ENCODE measurements at regions not wholly inside any gene's neighbourhood (a gene's known extent, or its start where the extent isn't known, plus 50 kb on each side); places are given as distances from the start of the nearest gene placed in this dataset.
"Not testable (repeated sequence)": the region's sequence is repeated elsewhere in the genome, so short reads cannot be mapped to it uniquely, and the experiment has no call there.

DNA sequence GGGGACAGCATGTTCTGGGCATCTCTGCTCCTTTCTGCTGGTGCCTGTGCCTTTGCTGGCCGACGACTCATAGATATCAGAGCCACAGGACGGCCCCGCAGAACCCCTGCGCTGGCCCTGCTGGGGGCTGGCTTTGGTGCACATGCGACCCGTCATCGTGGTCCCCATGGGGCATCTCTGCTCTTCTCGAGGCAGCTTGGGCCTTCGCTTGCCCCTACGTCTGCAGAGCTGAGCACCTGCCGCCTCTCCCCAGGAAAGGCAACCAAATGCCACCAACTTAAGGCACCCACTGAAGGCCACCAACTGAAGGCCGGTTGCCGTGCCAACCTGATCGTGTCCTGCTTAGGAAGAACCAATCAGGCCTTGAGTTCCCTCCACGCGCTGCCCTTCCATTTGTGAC lies 153.1 kb downstream of the FOXD4L6 start:
- not testable (repeated sequence) for H3K9ac ChIP-seq (ENCODE audit: low read depth in 1 of 2, low read length in 2 of 2); H3K4me3 ChIP-seq (ENCODE audit: low read depth in 1 of 2, low read length in 2 of 2); H3K27me3 ChIP-seq (ENCODE audit: control insufficient read depth in 1 of 2, insufficient read depth in 2 of 2, low read length in 2 of 2); H3K27ac ChIP-seq (ENCODE audit: low read depth, low read length); H3K9me3 ChIP-seq (ENCODE audit: control insufficient read depth in 1 of 2, low read length in 2 of 2); H3K36me3 ChIP-seq (ENCODE audit: control insufficient read depth in 1 of 2, insufficient read depth in 2 of 2, low read length in 2 of 2); H3K4me1 ChIP-seq (ENCODE audit: control insufficient read depth in 1 of 2, insufficient read depth in 2 of 2, low read length in 2 of 2)

DNA sequence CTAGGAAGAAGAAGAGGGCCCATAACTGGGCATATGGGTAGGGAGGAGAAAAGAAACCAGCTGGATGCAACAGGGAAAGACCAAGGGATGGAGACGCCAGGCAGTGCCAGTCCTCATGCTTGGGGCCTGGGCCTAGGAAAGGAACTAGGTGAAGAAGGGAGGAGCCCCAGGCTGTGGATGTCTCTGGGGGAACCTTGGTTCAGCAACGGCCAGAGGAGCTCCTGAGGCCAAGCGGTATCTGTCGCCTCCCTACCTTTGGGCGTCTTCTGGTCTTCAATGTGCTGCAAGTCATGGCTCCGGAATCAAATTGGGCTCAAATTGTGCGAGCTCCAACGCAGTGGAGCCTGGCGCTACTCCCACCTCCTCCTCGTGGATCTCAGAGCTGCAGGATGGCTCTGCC lies 153.6 kb downstream of the FOXD4L6 start:
- not testable (repeated sequence) for H3K4me3 ChIP-seq (ENCODE audit: low read depth in 1 of 2, low read length in 2 of 2); H3K36me3 ChIP-seq (ENCODE audit: control insufficient read depth in 1 of 2, insufficient read depth in 2 of 2, low read length in 2 of 2); H3K9me3 ChIP-seq (ENCODE audit: control insufficient read depth in 1 of 2, low read length in 2 of 2); H3K27me3 ChIP-seq (ENCODE audit: control insufficient read depth in 1 of 2, insufficient read depth in 2 of 2, low read length in 2 of 2); H3K9ac ChIP-seq (ENCODE audit: low read depth in 1 of 2, low read length in 2 of 2); H3K4me1 ChIP-seq (ENCODE audit: control insufficient read depth in 1 of 2, insufficient read depth in 2 of 2, low read length in 2 of 2); H3K27ac ChIP-seq (ENCODE audit: low read depth, low read length)

DNA sequence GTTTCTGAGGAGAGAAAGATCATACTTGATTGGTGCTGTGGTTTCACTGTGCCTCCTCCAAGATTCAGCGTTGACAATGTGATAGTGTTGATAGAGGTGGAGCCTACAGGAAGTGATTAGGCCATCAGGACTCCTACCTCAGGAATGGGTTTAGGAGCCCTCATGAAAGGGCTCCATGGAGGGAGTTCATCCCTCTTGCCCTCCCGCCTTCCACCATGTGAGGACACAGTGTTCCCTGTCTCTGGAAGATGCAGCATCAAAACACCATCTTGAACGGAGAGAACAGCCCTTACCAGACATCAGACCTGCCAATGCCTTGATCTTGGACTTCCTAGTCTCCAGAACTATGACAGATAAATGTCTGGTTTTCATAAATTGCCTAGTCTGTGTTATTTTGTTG lies 156.7 kb downstream of the FOXD4L6 start:
- H3K27ac ChIP-seq (ENCODE audit: low read depth, low read length); H3K9ac ChIP-seq (ENCODE audit: low read depth in 1 of 2, low read length in 2 of 2); H3K27me3 ChIP-seq (ENCODE audit: control insufficient read depth in 1 of 2, insufficient read depth in 2 of 2, low read length in 2 of 2); H3K4me1 ChIP-seq (ENCODE audit: control insufficient read depth in 1 of 2, insufficient read depth in 2 of 2, low read length in 2 of 2); H3K9me3 ChIP-seq (ENCODE audit: control insufficient read depth in 1 of 2, low read length in 2 of 2); H3K36me3 ChIP-seq (ENCODE audit: control insufficient read depth in 1 of 2, insufficient read depth in 2 of 2, low read length in 2 of 2); H3K4me3 ChIP-seq (ENCODE audit: low read depth in 1 of 2, low read length in 2 of 2): not testable (repeated sequence)

DNA sequence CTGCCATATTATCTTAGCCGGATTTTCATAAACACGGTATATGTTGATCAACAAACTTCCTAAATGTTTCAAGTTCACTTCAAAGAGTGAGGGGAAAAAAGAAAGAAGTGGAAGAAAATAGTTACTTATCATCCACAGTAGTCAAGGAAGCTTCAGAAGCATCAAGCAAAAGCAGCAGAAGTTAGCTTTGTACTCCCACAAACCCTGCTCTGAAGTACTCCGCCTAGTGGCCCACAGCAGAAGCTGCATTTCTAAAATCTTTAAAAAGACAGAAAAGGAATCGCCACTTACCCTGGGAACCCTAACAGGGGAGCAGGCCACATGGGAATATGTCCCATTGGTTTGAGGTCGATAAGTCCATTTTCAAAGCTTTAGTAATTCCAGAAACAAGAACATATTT lies 158.1 kb downstream of the FOXD4L6 start:
- H3K36me3 ChIP-seq (ENCODE audit: control insufficient read depth in 1 of 2, insufficient read depth in 2 of 2, low read length in 2 of 2); H3K27ac ChIP-seq (ENCODE audit: low read depth, low read length); H3K27me3 ChIP-seq (ENCODE audit: control insufficient read depth in 1 of 2, insufficient read depth in 2 of 2, low read length in 2 of 2); H3K9me3 ChIP-seq (ENCODE audit: control insufficient read depth in 1 of 2, low read length in 2 of 2); H3K4me1 ChIP-seq (ENCODE audit: control insufficient read depth in 1 of 2, insufficient read depth in 2 of 2, low read length in 2 of 2); H3K9ac ChIP-seq (ENCODE audit: low read depth in 1 of 2, low read length in 2 of 2); H3K4me3 ChIP-seq (ENCODE audit: low read depth in 1 of 2, low read length in 2 of 2): not testable (repeated sequence)

DNA sequence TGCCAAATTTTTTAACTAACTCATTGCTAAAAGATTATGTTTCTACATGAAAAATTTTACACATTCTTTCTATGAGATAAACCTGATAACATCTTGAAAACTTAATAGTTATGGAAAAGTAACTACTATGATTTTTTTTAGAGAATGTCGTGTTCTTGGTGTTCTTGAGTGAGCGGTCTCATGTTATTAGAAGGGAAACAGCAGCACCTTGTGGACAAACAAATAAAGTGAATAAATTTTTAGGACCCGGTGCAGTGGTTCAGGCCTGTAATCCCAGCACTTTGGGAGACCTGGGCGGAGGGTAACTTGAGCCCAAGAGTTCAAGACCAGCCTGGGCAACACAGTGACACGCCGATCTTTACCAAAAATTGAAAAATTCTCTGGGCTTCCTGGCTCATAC lies 166.0 kb downstream of the FOXD4L6 start:
- not testable (repeated sequence) for H3K9ac ChIP-seq (ENCODE audit: low read depth in 1 of 2, low read length in 2 of 2); H3K36me3 ChIP-seq (ENCODE audit: control insufficient read depth in 1 of 2, insufficient read depth in 2 of 2, low read length in 2 of 2); H3K4me3 ChIP-seq (ENCODE audit: low read depth in 1 of 2, low read length in 2 of 2); H3K27ac ChIP-seq (ENCODE audit: low read depth, low read length); H3K4me1 ChIP-seq (ENCODE audit: control insufficient read depth in 1 of 2, insufficient read depth in 2 of 2, low read length in 2 of 2); H3K9me3 ChIP-seq (ENCODE audit: control insufficient read depth in 1 of 2, low read length in 2 of 2); H3K27me3 ChIP-seq (ENCODE audit: control insufficient read depth in 1 of 2, insufficient read depth in 2 of 2, low read length in 2 of 2)

DNA sequence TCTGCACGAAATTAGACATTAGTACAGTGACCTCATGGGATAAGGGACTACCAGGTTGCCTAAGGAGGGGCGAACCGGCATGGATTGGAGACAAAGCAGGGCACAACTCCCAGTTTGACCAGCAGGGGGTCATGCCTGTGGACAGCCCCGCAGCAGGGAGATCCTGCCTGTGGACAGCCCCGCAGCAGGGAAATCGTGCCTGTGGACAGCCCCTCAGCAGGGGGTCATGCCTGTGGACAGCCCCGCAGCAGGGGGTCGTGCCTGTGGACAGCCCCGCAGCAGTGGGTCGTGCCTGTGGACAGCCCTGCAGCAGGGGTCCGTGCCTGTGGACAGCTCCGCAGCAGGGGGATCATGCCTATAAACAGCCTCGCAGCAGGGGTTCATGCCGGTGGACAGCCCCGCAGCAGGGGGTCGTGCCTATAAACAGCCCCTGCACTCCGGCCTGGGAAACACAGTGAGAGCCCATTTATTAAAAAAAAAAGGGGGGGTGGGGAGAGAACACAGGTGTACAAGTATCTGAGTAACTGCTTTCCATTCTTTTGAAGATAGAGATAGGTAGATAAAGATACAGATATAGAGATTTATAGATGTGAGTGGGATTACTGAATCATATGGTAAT lies 176.5 kb downstream of the FOXD4L6 start:
- not testable (repeated sequence) for H3K27ac ChIP-seq (ENCODE audit: low read depth, low read length); H3K9ac ChIP-seq (ENCODE audit: low read depth in 1 of 2, low read length in 2 of 2); H3K9me3 ChIP-seq (ENCODE audit: control insufficient read depth in 1 of 2, low read length in 2 of 2); H3K4me3 ChIP-seq (ENCODE audit: low read depth in 1 of 2, low read length in 2 of 2); H3K36me3 ChIP-seq (ENCODE audit: control insufficient read depth in 1 of 2, insufficient read depth in 2 of 2, low read length in 2 of 2); H3K4me1 ChIP-seq (ENCODE audit: control insufficient read depth in 1 of 2, insufficient read depth in 2 of 2, low read length in 2 of 2); H3K27me3 ChIP-seq (ENCODE audit: control insufficient read depth in 1 of 2, insufficient read depth in 2 of 2, low read length in 2 of 2)

DNA sequence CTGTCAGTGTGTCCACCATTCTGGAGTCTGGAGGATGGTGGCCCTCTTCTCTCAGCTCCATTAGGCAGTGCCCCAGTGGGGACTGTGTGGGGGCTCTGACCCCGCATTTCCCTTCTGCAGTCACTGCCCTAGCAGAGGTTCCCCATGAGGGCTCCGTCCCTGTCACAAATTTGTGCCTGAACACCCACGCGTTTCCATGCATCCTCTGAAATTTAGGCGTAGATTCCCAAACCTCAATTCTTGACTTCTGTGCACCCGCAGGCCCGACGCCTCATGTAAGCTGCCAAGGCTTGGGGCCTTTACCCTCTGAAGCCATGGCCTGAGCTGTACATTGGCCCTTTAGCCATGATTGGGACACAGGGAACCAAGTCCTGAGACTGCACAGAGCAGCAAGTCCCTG lies 182.3 kb downstream of the FOXD4L6 start:
- H3K36me3 ChIP-seq (ENCODE audit: control insufficient read depth in 1 of 2, insufficient read depth in 2 of 2, low read length in 2 of 2); H3K4me3 ChIP-seq (ENCODE audit: low read depth in 1 of 2, low read length in 2 of 2); H3K27ac ChIP-seq (ENCODE audit: low read depth, low read length); H3K4me1 ChIP-seq (ENCODE audit: control insufficient read depth in 1 of 2, insufficient read depth in 2 of 2, low read length in 2 of 2); H3K9ac ChIP-seq (ENCODE audit: low read depth in 1 of 2, low read length in 2 of 2); H3K27me3 ChIP-seq (ENCODE audit: control insufficient read depth in 1 of 2, insufficient read depth in 2 of 2, low read length in 2 of 2); H3K9me3 ChIP-seq (ENCODE audit: control insufficient read depth in 1 of 2, low read length in 2 of 2): not testable (repeated sequence)

DNA sequence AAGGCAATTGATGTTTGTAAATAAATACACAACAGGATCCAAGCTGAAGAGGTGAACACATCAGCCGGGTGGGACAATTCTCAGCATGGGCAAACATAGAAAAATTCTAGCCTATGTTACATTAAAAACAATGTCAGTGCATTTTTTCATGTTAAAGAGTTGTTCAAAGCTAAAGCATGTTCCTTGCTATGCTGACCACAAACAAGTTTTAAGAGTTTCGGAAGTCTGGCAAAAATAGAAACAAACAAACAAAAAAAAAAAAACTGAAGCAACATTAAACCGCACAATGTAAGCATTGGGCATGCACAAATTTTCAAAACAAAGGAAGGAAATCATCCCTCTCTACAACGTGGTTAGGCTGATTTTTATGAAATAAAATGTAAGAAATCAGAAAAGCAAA lies 185.8 kb downstream of the FOXD4L6 start:
- not testable (repeated sequence) for H3K27me3 ChIP-seq (ENCODE audit: control insufficient read depth in 1 of 2, insufficient read depth in 2 of 2, low read length in 2 of 2); H3K9ac ChIP-seq (ENCODE audit: low read depth in 1 of 2, low read length in 2 of 2); H3K4me1 ChIP-seq (ENCODE audit: control insufficient read depth in 1 of 2, insufficient read depth in 2 of 2, low read length in 2 of 2); H3K36me3 ChIP-seq (ENCODE audit: control insufficient read depth in 1 of 2, insufficient read depth in 2 of 2, low read length in 2 of 2); H3K9me3 ChIP-seq (ENCODE audit: control insufficient read depth in 1 of 2, low read length in 2 of 2); H3K4me3 ChIP-seq (ENCODE audit: low read depth in 1 of 2, low read length in 2 of 2); H3K27ac ChIP-seq (ENCODE audit: low read depth, low read length)

DNA sequence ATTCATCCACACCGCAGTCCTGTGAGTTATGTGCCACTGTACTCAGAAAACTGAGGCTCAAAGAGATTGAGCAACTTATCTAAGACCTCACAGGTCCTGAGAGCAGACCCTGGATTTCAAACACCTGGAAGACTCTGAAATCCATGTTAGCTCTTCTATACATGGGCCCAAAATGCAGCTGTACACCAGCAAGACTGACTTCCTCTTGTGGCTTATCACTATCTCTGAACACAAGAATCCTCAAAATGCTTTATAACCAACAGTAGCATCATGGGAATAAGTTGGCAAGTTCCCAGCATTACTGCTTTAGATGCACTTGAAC lies 188.6 kb downstream of the FOXD4L6 start:
- not testable (repeated sequence) for H3K27ac ChIP-seq (ENCODE audit: low read depth, low read length); H3K4me3 ChIP-seq (ENCODE audit: low read depth in 1 of 2, low read length in 2 of 2); H3K27me3 ChIP-seq (ENCODE audit: control insufficient read depth in 1 of 2, insufficient read depth in 2 of 2, low read length in 2 of 2); H3K4me1 ChIP-seq (ENCODE audit: control insufficient read depth in 1 of 2, insufficient read depth in 2 of 2, low read length in 2 of 2); H3K36me3 ChIP-seq (ENCODE audit: control insufficient read depth in 1 of 2, insufficient read depth in 2 of 2, low read length in 2 of 2); H3K9ac ChIP-seq (ENCODE audit: low read depth in 1 of 2, low read length in 2 of 2)
- H3K9me3 ChIP-seq (ENCODE audit: control insufficient read depth in 1 of 2, low read length in 2 of 2) = peaks cover under 1 to 13% of the 10 kb centered on the region in 2 donors

DNA sequence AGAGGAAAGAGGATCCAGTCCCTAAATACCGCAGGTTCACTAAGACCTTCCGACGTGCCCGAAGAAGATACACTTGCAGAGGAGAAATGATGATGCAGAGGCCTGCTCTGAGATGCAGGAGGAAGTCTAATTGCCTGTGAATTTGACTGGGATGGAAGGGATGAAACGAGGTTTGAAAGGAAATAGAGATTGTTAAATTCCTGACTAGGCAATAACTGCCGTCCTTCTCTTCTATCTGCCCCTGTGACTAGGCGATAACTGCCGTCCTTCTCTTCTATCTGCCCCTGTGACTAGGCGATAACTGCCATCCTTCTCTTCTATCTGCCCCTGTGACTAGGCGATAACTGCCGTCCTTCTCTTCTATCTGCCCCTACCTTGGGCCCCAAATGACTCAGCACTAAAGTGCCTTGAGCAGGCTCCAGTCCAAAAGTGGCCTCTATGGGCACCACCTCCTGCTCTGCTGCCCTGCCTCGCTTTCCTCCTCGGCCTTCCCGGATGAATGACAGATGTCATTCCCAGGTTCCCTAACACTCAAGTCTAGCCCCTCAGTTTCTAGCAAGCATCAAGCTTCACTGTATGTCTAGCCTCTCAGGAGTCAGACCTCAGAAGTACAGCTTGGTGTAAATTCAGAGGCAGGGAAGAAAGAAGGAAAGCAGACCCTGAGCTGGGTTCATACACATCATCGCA lies 189.1 kb downstream of the FOXD4L6 start:
- not testable (repeated sequence) for H3K4me1 ChIP-seq (ENCODE audit: control insufficient read depth in 1 of 2, insufficient read depth in 2 of 2, low read length in 2 of 2); H3K4me3 ChIP-seq (ENCODE audit: low read depth in 1 of 2, low read length in 2 of 2); H3K36me3 ChIP-seq (ENCODE audit: control insufficient read depth in 1 of 2, insufficient read depth in 2 of 2, low read length in 2 of 2); H3K27ac ChIP-seq (ENCODE audit: low read depth, low read length); H3K27me3 ChIP-seq (ENCODE audit: control insufficient read depth in 1 of 2, insufficient read depth in 2 of 2, low read length in 2 of 2); H3K9ac ChIP-seq (ENCODE audit: low read depth in 1 of 2, low read length in 2 of 2)
- peaks cover 5 to 13% of the 10 kb centered on the region in 2 donors for H3K9me3 ChIP-seq (ENCODE audit: control insufficient read depth in 1 of 2, low read length in 2 of 2)

DNA sequence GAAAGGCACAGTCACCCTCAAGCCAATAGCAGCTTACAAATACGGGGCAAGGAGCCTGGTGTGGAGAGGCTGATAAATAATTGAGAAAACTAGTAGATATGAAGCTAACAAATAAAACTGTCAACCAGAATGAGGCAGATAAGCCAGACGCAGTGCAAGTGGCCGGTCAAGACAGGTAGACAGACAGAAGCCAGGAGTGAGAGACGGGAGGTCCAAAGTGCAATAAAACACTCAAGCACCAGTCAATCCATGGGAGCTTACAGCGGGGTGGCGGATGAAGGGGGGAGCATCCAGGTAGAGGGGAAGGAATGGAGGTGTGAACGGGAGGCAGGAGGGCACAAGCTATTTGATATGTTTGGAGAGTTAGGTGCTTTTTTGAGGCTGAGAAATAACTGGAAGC lies 193.1 kb downstream of the FOXD4L6 start:
- no peaks in the 10 kb centered on the region for H3K4me1 ChIP-seq (ENCODE audit: control insufficient read depth in 1 of 2, insufficient read depth in 2 of 2, low read length in 2 of 2)
- H3K9me3 ChIP-seq (ENCODE audit: control insufficient read depth in 1 of 2, low read length in 2 of 2) = peaks cover 23 to 26% of the 10 kb centered on the region in 2 donors
- H3K4me3 ChIP-seq (ENCODE audit: low read depth in 1 of 2, low read length in 2 of 2) = no peak overlapping the region

More for the DNA sequence above, 193.1 kb downstream of the FOXD4L6 start:
- Histone ChIP-seq H3K36me3 (ENCODE audit: control insufficient read depth in 1 of 2, insufficient read depth in 2 of 2, low read length in 2 of 2) (no peaks in the 10 kb centered on the region), H3K9ac (ENCODE audit: low read depth in 1 of 2, low read length in 2 of 2) (no peak overlapping the region), H3K27ac (ENCODE audit: low read depth, low read length) (no peak overlapping the region), H3K27me3 (ENCODE audit: control insufficient read depth in 1 of 2, insufficient read depth in 2 of 2, low read length in 2 of 2) (no peaks in the 10 kb centered on the region)

Measured in duodenal mucosa (tissue), 2 donors.